HG02981 (cell line): ENCODE measurements at regions not wholly inside any gene's neighbourhood (a gene's known extent, or its start where the extent isn't known, plus 50 kb on each side); places are given as distances from the start of the nearest gene placed in this dataset.
"Not testable (repeated sequence)": the region's sequence is repeated elsewhere in the genome, so short reads cannot be mapped to it uniquely, and the experiment has no call there.

Experiments
- ATAC-seq: cut with Tn5 transposase; IDR thresholded peaks from one replicate; pipeline ENCODE4 v1.9.1; 2021; ENCODE audit warnings: mild to moderate bottlenecking, moderate library complexity; ENCODE audit not compliant: unreplicated experiment

- no peak for ATAC-seq
These were observed 161.2 kb upstream of the FRG1 start for GRCh38 chr4:189779281-189779980.

GRCh38 chr4:189780391-189780790 lies 160.3 kb upstream of the FRG1 start:
- ATAC-seq, result no peak

GRCh38 chr4:189784651-189785050 lies 156.0 kb upstream of the FRG1 start:
- ATAC-seq, result no peak

DNA sequence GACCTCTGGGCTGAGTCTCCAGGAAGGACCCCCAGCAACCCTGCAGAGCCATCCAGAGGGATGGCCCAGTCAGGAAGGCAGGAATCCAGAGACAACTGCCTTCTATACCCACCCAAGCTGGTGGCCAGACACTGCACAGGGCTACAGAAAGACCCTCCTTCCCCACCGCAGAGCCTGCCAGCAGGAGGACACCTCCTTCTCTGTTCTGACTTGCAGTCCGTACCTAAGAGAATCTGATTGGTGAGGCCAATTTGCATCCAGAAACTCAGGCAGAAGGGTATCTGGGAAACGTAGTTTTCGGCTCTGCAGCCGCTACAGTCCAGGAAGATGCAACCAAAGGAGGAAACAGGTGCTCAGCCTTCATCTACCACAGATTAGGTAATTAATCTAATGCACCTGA lies 155.4 kb upstream of the FRG1 start:
- ATAC-seq, result no peak

GRCh38 chr4:189786447-189786846 lies 154.2 kb upstream of the FRG1 start:
- no peak for ATAC-seq

GRCh38 chr4:189787216-189788031 lies 153.2 kb upstream of the FRG1 start:
- ATAC-seq, result no peak

DNA sequence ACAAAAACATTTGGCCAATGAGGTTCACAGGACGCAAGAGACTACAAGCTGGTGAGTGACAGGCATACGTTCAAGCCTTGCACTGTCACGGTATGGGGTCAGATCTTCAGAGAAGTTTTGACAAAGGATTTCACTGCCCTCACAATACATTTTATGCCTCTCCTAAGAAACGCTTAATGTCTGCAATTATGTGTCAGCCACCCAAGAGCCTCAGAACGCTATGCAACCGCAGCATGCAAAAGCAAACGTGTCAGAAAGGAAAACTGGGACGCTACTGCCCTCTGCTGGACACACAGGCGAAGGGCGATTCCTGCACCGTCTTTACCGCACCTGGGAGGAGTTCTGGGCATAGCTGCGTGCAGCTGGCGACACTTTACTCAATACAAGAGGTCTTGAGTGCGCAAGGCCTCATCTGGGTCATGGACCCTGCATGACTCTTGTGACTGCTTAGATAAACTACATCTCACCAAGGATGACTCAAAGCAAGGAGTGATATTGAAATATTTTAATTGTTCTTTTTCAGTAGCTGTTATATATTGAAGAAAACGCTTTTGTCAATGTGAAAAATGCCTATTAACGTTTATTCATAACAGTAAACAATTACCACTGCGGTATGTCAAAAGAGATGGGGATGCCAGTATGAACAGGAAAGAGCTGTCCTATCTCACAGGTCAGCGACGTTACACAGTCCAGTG lies 147.6 kb upstream of the FRG1 start:
- ATAC-seq, result peak; percentile 94

GRCh38 chr4:189800545-189801088 lies 140.1 kb upstream of the FRG1 start:
- ATAC-seq, result no peak

GRCh38 chr4:189802884-189803283 lies 137.8 kb upstream of the FRG1 start:
- no peak for ATAC-seq

- no peak for ATAC-seq
These were observed 135.8 kb upstream of the FRG1 start for GRCh38 chr4:189804894-189805293.

DNA sequence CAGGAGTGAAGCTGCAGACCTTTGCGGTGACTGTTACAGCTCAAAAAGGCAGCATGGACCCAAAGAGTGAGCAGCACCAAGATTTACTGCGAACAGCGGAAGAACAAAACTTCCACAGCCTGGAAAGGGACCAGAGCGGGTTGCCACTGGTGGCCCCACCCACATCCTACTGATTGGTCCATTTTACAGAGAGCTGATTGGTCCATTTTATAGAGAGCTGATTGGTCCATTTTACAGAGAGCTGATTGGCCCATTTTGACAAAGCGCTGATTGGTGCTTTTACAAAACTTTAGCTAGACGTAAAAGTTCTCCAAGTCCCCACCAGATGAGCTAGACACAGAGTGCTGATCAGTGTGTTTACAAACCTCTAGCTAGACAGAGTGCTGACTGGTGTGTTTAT lies 134.2 kb upstream of the FRG1 start:
- no peak for ATAC-seq

DNA sequence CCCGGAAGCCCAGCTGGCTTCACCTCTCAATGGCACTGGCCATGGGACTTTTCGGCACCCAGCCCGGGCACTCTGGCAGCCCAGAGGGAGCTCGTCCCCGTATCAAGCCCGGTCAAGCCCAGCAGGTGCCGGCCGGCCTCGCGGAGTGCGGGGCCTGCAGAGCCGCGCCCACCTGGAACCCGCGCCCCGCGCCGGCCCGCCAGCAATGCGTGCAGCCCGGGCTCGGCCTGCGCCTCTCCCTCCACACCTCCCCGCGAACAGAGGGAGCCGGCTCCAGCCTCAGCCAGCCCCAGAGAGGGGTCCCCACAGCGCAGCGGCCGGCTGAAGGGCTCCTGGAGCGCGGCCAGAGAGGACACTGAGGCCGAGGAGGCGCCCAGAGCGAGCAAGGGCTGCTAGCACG lies 133.6 kb upstream of the FRG1 start:
- no peak for ATAC-seq

DNA sequence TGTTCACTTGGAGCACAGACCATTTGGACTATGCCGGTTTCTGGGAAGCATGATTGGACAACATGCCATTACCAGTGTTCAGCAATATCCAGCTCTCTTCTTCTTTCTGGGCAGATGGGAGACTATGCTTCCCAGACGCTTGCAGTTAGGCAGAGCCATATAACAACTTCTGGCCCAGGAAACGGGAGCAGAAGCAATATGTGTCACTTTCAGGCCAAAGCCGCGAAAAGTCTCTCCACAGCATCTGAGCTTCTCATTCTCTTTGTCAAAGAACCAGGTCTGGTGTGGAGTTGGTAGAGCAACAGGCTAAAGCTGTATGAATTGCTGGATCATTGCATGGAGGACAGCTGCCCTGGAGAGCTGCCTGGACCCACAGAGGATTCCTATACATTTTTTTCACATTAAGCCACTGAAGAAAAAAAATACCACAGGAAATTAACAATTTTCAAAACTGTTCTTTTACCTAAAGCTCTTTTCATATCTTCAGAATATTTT lies 131.4 kb upstream of the FRG1 start:
- no peak for ATAC-seq

DNA sequence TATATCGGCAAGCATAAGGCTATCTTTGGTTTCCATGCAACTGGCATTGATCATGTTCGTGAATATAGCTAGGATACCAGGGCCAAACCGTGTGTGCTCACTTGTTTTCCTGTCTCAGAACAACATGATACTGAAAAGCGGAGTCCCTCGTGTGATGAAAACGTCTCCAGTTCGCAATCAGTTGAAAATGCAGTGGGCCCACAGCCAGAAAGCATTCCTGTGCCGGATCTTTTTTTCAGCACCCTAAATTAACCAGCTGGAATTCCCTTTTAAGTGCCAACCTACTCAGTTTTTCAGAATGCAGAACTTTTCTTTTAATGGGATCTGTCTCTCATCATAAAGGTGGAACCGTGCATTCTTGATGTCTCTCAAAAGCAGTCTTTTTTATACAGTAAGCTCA lies 130.8 kb upstream of the FRG1 start:
- no peak for ATAC-seq

DNA sequence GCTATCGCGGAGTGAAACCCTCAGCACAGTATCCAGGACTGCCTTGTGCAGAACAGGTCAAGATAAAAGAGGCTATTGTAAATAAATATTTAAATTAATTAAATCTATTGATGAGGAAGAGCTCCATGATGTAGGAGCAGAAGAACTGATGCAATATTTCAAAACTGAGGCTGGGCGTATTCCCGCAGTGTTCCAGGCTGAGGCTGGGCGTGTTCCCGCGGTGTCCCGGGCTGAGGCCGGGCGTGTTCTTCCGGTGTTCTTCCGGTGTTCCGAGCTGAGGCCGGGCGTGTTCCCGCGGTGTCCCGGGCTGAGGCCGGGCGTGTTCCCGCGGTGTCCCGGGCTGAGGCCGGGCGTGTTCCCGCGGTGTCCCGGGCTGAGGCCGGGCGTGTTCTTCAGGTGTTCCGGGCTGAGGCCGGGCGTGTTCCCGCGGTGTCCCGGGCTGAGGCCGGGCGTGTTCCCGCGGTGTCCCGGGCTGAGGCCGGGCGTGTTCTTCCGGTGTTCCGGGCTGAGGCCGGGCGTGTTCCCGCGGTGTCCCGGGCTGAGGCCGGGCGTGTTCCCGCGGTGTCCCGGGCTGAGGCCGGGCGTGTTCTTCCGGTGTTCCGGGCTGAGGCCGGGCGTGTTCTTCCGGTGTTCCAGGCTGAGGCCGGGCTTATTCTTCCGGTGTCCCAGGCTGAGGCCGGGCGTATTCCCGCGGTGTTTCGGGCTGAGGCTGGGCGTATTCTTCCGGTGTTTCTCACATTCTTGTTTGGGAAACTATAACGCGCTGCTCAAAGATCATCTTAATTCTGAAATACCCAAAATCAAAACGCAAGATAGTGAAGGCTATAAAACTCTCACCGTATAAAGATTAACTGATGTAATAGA lies 130.1 kb upstream of the FRG1 start:
- ATAC-seq, result not testable (repeated sequence)

DNA sequence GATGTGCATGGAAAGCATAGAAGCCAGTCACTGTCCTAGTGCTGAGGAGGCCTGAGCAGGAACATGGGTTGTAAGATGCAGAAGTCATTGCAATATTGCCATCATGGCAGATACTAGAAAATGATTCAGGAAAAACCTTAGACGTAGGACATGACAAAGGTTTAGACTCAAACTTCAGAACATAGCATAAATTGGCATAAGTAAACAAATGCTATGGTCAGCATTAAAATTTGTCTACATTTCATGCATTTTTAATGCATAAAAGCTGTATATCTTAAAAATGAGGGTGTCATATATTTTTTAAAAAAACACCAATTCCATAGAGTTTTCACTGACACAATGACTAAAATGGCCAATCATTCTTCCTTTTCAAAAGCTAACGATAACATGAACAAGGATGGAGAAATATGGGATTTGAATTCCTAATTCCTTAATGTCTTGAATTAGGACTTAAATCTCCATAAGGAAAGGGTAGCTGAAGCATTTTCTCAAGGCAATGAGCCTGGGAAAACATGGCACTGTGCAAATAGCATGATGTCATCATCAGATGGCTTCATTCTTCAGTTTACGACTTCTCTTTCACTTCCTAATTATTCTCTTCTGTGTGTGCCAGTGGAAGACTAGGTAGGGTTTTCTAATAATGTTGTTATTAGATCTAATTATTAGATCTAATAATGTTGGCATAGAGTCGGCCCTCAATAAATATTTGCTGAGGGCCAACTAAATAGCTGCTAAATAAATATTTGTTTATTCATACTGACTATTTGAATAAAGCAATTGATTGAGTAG lies 125.1 kb upstream of the FRG1 start:
- no peak for ATAC-seq

- ATAC-seq, result no peak
These were observed 118.3 kb upstream of the FRG1 start for GRCh38 chr4:189822326-189822725.

DNA sequence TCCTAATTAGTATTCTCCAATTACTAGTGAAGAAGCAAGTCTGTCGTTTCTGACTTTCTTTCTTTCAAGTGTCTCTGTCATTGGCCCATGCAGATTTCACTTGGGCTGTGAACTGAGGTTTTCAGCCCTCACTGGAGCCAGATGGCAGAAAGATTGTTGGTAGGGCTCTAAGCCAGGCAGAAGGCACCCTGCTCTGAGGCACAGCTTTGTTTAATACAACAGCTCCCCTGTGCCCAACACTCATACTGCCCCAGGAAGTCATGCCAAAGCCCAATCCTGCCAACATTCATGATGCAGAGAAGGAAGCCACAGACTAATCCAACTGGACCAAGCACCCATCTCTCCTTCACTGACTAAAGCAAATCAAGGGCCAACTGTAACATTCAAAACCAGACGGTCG lies 117.1 kb upstream of the FRG1 start:
- ATAC-seq, result no peak

DNA sequence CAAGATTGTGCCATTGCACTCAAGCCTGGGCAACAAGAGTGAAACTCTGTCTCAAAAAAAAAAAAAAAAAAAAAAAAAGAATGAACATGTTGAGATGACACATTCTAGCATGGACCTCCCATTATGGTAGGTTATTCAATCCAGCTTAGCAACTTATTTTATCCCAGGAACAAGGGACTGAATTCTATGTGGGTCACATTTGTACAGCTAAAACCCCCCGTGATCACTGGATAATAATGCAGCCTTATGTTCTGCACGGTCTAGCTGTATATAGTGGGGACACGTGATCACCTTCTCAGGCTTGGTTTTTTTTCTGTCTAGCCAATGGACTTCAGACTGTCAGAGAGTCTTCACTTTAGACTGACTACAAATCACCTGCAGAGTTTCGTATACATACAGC lies 115.2 kb upstream of the FRG1 start:
- no peak for ATAC-seq

GRCh38 chr4:189826657-189827056 lies 114.0 kb upstream of the FRG1 start:
- ATAC-seq, result no peak
